Endothelial cell of umbilical vein (primary cell): ENCODE measurements at regions not wholly inside any gene's neighbourhood (a gene's known extent, or its start where the extent isn't known, plus 50 kb on each side); places are given as distances from the start of the nearest gene placed in this dataset.

ENCODE experiments used
- BruUV-seq: library from RNA; stranded (reverse); fragments of 400-500 nt; replicated peaks from 2 replicates; lab custom pipeline; 2021; lab: Mats Ljungman, UMichigan
- CTCF ChIA-PET: fragments of 300-600, 350-600 bp; sonication (Branson Sonifier 250); formaldehyde crosslinking; loops from one replicate; lab custom pipeline; 2021; ENCODE audit warnings: antibody characterized with exemption, inconsistent platforms; lab: Charles Lee
- POLR2A ChIA-PET: fragments of 300-600, 350-600 bp; sonication (Branson Sonifier 250); formaldehyde crosslinking; loops from one replicate; lab custom pipeline; 2021; ENCODE audit warnings: antibody characterized with exemption, inconsistent platforms; lab: Charles Lee
- DNase-seq: peaks from one replicate; pipeline ENCODE4 v3.0.0-alpha.2; 2011; ENCODE audit warnings: low read depth, low spot score
- FAIRE-seq: peaks from 2 replicates; lab custom pipeline; 2011; peaks lifted over from hg19 to GRCh38; lab: Jason Lieb, UNC
- H2AFZ ChIP-seq: 2 replicates; pipeline ENCODE4 v1.6.0; 2012; ENCODE audit warnings: low read depth, low read length, control low read depth, inconsistent platforms
- H3K27ac ChIP-seq: 2 replicates; pipeline ENCODE4 v1.5.1; 2011; ENCODE audit warnings: low read depth, mild to moderate bottlenecking, control low read depth, low read length, moderate library complexity; ENCODE audit not compliant: insufficient read depth
- H3K27me3 ChIP-seq, 2 experiments: 2 replicates each; pipeline versions ENCODE4 v1.6.0 to v1.6.1; 2011; ENCODE audit warnings: low read length in 2 of 2, mixed read lengths in 1 of 2; ENCODE audit not compliant: control insufficient read depth in 2 of 2, insufficient read depth in 2 of 2
- H3K36me3 ChIP-seq, 2 experiments: 2 replicates in 1 of 2; 3 replicates in 1 of 2; pipeline ENCODE4 v1.5.1; 2011; ENCODE audit warnings: low read length in 2 of 2, mild to moderate bottlenecking in 1 of 2, moderate library complexity in 1 of 2; ENCODE audit not compliant: control insufficient read depth in 2 of 2, insufficient read depth in 2 of 2; ENCODE audit errors: extremely low read depth in 1 of 2
- H3K4me1 ChIP-seq: 3 replicates; pipeline ENCODE4 v1.5.1; 2011; ENCODE audit warnings: mild to moderate bottlenecking, low read length; ENCODE audit not compliant: control insufficient read depth, insufficient read depth; ENCODE audit errors: extremely low read depth
- H3K4me2 ChIP-seq: 2 replicates; pipeline ENCODE4 v1.6.1; 2011; ENCODE audit warnings: low read length, control low read depth, mixed read lengths; ENCODE audit not compliant: insufficient read depth
- H3K4me3 ChIP-seq, 3 experiments: fragments of 200-600 bp in 1 of 3; sonication (generic), shearing (Covaris generic) in 1 of 3; replicated peaks in 1 of 3; 2 replicates each; pipeline ENCODE4 v1.5.1; 2011 to 2016; ENCODE audit warnings: control low read depth in 3 of 3, low read length in 3 of 3, mild to moderate bottlenecking in 2 of 3, inconsistent platforms in 1 of 3, low read depth in 1 of 3, moderate library complexity in 1 of 3; ENCODE audit not compliant: insufficient read depth in 1 of 3
- H3K79me2 ChIP-seq: 2 replicates; pipeline ENCODE4 v1.6.0; 2012; ENCODE audit warnings: low read length, inconsistent platforms; ENCODE audit not compliant: control insufficient read depth, insufficient read depth
- H3K9ac ChIP-seq: replicated peaks from 2 replicates; pipeline ENCODE3; 2011; ENCODE audit warnings: low read length, control low read depth; ENCODE audit not compliant: insufficient read depth; ENCODE audit errors: extremely low read depth
- H3K9me1 ChIP-seq: replicated peaks from 3 replicates; pipeline ENCODE4 v1.6.0; 2011; ENCODE audit warnings: mild to moderate bottlenecking, low read length; ENCODE audit not compliant: control insufficient read depth, insufficient read depth; ENCODE audit errors: extremely low read depth
- H3K9me3 ChIP-seq: replicated peaks from 2 replicates; pipeline ENCODE4 v1.5.1; 2012; ENCODE audit warnings: low read length, inconsistent platforms; ENCODE audit not compliant: control insufficient read depth, insufficient read depth
- H4K20me1 ChIP-seq: replicated peaks from 2 replicates; pipeline ENCODE3; 2011; ENCODE audit warnings: mild to moderate bottlenecking, low read length; ENCODE audit not compliant: control insufficient read depth, insufficient read depth; ENCODE audit errors: extremely low read depth
- CTCF ChIP-seq, 2 donors: IDR thresholded peaks; 1 replicate in 1 of 2; 2 replicates in 1 of 2; pipeline ENCODE4 v1.5.1; 2011; ENCODE audit warnings: low read length in 2 of 2, mild to moderate bottlenecking in 2 of 2, moderate library complexity in 2 of 2, control low read depth in 1 of 2, inconsistent platforms in 1 of 2, low read depth in 1 of 2; ENCODE audit not compliant: insufficient read depth in 1 of 2; ENCODE audit errors: extremely low read depth in 1 of 2
- EZH2 ChIP-seq: IDR thresholded peaks from 2 replicates; pipeline ENCODE4 v1.6.1; 2012; ENCODE audit warnings: borderline replicate concordance, low read depth, mild to moderate bottlenecking, moderate library complexity, low read length, inconsistent platforms; ENCODE audit not compliant: severe bottlenecking
- FOS ChIP-seq: IDR thresholded peaks from 2 replicates; pipeline ENCODE4 v1.6.1; 2011; ENCODE audit warnings: mild to moderate bottlenecking, low read length, moderate library complexity, borderline replicate concordance; ENCODE audit not compliant: insufficient read depth
- GATA2 ChIP-seq: IDR thresholded peaks from 2 replicates; pipeline ENCODE4 v1.7.0; 2011; ENCODE audit warnings: low read depth, mild to moderate bottlenecking, moderate library complexity, mixed read lengths, low read length; ENCODE audit not compliant: insufficient read length, insufficient read depth
- JUN ChIP-seq: IDR thresholded peaks from 2 replicates; pipeline ENCODE4 v1.6.1; 2011; ENCODE audit warnings: borderline replicate concordance, low read depth; ENCODE audit not compliant: insufficient read length, insufficient read depth
- MYC ChIP-seq: IDR thresholded peaks from one replicate; pipeline ENCODE4 v1.6.1; 2011; ENCODE audit warnings: mild to moderate bottlenecking, low read depth, low read length
- POLR2A ChIP-seq: IDR thresholded peaks from 2 replicates; pipeline ENCODE4 v1.6.1; 2012; ENCODE audit warnings: low read depth, mild to moderate bottlenecking, control low read depth, low read length
- POLR2AphosphoS5 ChIP-seq: IDR thresholded peaks from 2 replicates; pipeline ENCODE4 v1.6.1; 2012; ENCODE audit warnings: low read depth, mild to moderate bottlenecking, control low read depth, low read length, moderate library complexity; ENCODE audit not compliant: insufficient read depth
- dilution Hi-C: fragments of 300-500 bp; cut with MboI; formaldehyde crosslinking; loops from one replicate; pipeline ENCODE4 v1.15.0; 2019; ENCODE audit warnings: low sequenced_read_pairs; ENCODE audit not compliant: extremely low pct_ligation_motif_present
- intact Hi-C: fragments of 100-400 bp; cut with micrococcal nuclease; formaldehyde crosslinking; loops from one replicate; pipeline ENCODE4 v1.10.0; 2022
- TF ChIP-seq, protein P1 (sequence below): IDR thresholded peaks from 2 replicates; pipeline ENCODE4 v1.6.1; 2011; ENCODE audit not compliant: insufficient read depth, insufficient read length

DNA sequence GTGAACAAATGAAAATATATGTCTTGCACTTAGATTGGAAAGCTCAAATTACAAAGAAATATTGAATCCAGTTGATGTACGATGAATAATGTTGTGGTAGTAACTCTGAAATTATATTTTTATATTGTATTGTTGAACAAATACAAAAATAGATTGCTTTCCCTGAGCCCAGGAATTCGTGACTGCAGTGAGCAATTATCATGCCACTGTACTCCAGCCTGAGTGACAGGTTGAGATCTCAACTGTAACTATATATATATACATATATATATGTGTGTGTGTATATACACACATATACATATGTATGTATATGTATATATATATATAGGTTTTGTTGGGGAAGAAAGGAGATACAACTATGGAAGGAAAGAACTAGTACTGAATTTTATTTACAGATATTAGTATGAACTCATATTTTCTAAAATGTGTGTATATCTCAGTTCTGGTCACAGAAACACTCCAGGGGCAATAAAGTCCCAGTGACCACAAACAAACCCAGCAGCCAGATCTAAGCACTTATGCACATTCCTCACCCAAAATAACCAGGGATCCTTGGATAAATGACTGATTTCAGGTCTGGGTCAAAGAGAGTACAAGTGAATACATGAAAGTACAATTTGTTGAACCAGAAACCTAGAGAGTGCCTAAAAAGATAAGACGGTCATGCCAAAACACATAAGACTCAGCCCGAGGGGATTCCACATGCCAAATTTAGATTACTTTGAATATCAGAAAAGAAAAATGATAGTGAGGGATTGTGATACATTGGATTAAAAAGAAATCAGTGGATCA, 146.3 kb downstream of the TMX3 start:
- no peak overlapping the region for H3K4me2 ChIP-seq
- dilution Hi-C loops (no loop called here), intact Hi-C loops (no loop called here)
- ChIA-PET CTCF (no interaction called here), POLR2A (no interaction called here)
- no peaks in the 10 kb centered on the region for H3K4me1 ChIP-seq
- H3K27me3 ChIP-seq: no peaks in the 10 kb centered on the region
- H3K36me3 ChIP-seq: no peaks in the 10 kb centered on the region
- FAIRE-seq: no peak
- no peak overlapping the region for H2AFZ ChIP-seq
- no peaks in the 10 kb centered on the region for H3K9me1 ChIP-seq
- TF ChIP-seq, protein P1, sequence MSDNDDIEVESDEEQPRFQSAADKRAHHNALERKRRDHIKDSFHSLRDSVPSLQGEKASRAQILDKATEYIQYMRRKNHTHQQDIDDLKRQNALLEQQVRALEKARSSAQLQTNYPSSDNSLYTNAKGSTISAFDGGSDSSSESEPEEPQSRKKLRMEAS: no peak
- no peak for TF ChIP-seq CTCF (IDR thresholded peaks at IDR 0.05; ENCODE audit: extremely low read depth in 1 of 2, insufficient read depth in 1 of 2, low read depth in 1 of 2, low read length in 2 of 2)
- no peak for TF ChIP-seq GATA2
- H4K20me1 ChIP-seq: no peaks in the 10 kb centered on the region
- H3K79me2 ChIP-seq: no peaks in the 10 kb centered on the region
- BruUV-seq: no TSS peak
- H3K27ac ChIP-seq: no peak overlapping the region
- H3K4me3 ChIP-seq: no peak overlapping the region
- no peak for DNase-seq
- H3K9ac ChIP-seq: no peak overlapping the region
- H3K9me3 ChIP-seq: no peaks in the 10 kb centered on the region

- BruUV-seq: no TSS peak
- H4K20me1 ChIP-seq: no peaks in the 10 kb centered on the region
- H3K4me1 ChIP-seq: no peaks in the 10 kb centered on the region
- no peak overlapping the region for H3K9ac ChIP-seq
- H3K9me3 ChIP-seq: no peaks in the 10 kb centered on the region
- no peaks in the 10 kb centered on the region for H3K9me1 ChIP-seq
- TF ChIP-seq MYC (no peak), FOS (no peak), EZH2 (no peak), JUN (no peak), POLR2AphosphoS5 (no peak), GATA2 (no peak), CTCF (IDR thresholded peaks at IDR 0.05; ENCODE audit: extremely low read depth in 1 of 2, insufficient read depth in 1 of 2, low read depth in 1 of 2, low read length in 2 of 2) (no peak), POLR2A (no peak)
- TF ChIP-seq, protein P1: no peak
- ChIA-PET CTCF (no interaction called here), POLR2A (no interaction called here)
- no peak overlapping the region for H3K4me3 ChIP-seq
- H2AFZ ChIP-seq: no peak overlapping the region
- no peaks in the 10 kb centered on the region for H3K27me3 ChIP-seq
- FAIRE-seq: no peak
- H3K27ac ChIP-seq: no peak overlapping the region
- intact Hi-C loops (no loop called here), dilution Hi-C loops (no loop called here)
- H3K4me2 ChIP-seq: no peak overlapping the region
- H3K79me2 ChIP-seq: no peaks in the 10 kb centered on the region
- H3K36me3 ChIP-seq: no peaks in the 10 kb centered on the region
- DNase-seq: no peak
These were observed 147.9 kb downstream of the TMX3 start for GRCh38 chr18:68566991-68567390.
